ENCODE measurements at regions not wholly inside any gene's neighbourhood (a gene's known extent, or its start where the extent isn't known, plus 50 kb on each side); places are given as distances from the start of the nearest gene placed in this dataset.

DNA sequence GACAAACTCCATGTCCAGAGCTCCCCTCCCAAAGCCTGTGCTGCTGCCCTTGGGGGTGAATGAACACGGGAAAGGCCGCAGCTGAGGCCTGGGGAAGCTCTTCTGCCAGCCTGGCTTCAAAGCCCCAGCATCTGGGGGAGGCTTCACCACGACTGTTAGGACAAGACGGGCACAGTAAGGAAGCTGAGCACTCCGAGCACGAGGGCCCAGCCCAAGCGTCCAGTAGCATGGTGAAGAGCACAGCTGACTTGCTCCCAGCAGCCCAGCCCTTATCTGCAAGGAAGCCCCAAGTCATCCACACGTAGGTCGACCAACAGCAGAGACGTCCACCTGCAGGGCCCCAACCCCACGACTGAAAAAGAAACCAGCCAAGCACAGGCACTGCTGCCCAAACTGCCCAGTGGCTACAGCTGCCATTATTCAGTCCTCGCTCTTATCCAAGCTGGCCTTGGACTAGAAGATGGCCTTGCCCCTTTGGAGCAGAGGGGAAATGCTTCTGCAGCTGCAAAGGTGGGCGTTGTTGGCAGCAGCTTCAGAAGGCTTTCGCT is 62.5 kb downstream of the SHANK2 start:
- no peak for TF ChIP-seq CTCF (IDR thresholded peaks at IDR 0.05; ENCODE audit: insufficient read depth, low read length, poor library complexity, severe bottlenecking)
- TF ChIP-seq EZH2phosphoT487 (conservative IDR thresholded peaks at IDR 0.05; ENCODE audit: low read length): no peak
